DMS153 (cell line): ENCODE measurements at regions not wholly inside any gene's neighbourhood (a gene's known extent, or its start where the extent isn't known, plus 50 kb on each side); places are given as distances from the start of the nearest gene placed in this dataset.
A peak's percentile ranks its signal among the peaks of the same experiment; 100 is the strongest.
"Not testable (repeated sequence)": the region's sequence is repeated elsewhere in the genome, so short reads cannot be mapped to it uniquely, and the experiment has no call there.

Experiments used
- DNase-seq: peaks from one replicate; lab custom pipeline; 2025; lab: John Stamatoyannopoulos, UW

GRCh38 chr5:89638871-89639270 is 755.9 kb upstream of the MEF2C start:
- DNase-seq = no peak

- DNase-seq = not testable (repeated sequence)
Measured at GRCh38 chr5:89634176-89634575, 751.2 kb upstream of the MEF2C start.

GRCh38 chr5:89630064-89630463 is 747.1 kb upstream of the MEF2C start:
- DNase-seq = not testable (repeated sequence)

- no peak for DNase-seq
Measured at GRCh38 chr5:89628876-89629635, 746.1 kb upstream of the MEF2C start.

GRCh38 chr5:89615839-89616518 is 733.0 kb upstream of the MEF2C start:
- DNase-seq = no peak

GRCh38 chr5:89613222-89613956 is 730.4 kb upstream of the MEF2C start:
- DNase-seq = no peak

GRCh38 chr5:89606939-89607534 is 724.1 kb upstream of the MEF2C start:
- no peak for DNase-seq

- no peak for DNase-seq
Measured at GRCh38 chr5:89604342-89604741, 721.4 kb upstream of the MEF2C start.

GRCh38 chr5:89601880-89602279 is 718.9 kb upstream of the MEF2C start:
- DNase-seq = no peak

GRCh38 chr5:89597878-89598277 is 714.9 kb upstream of the MEF2C start:
- DNase-seq = no peak

GRCh38 chr5:89596821-89597220 is 713.8 kb upstream of the MEF2C start:
- no peak for DNase-seq

GRCh38 chr5:89595056-89595455 is 712.1 kb upstream of the MEF2C start:
- no peak for DNase-seq

GRCh38 chr5:89584339-89584956 is 701.5 kb upstream of the MEF2C start:
- DNase-seq = peak; percentile 55

GRCh38 chr5:89583534-89583933 is 700.5 kb upstream of the MEF2C start:
- DNase-seq = no peak

GRCh38 chr5:89582768-89583339 is 699.9 kb upstream of the MEF2C start:
- no peak for DNase-seq

GRCh38 chr5:89580976-89581375 is 698.0 kb upstream of the MEF2C start:
- DNase-seq = no peak

- DNase-seq = no peak
Measured at GRCh38 chr5:89575319-89575718, 692.3 kb upstream of the MEF2C start.

- DNase-seq = no peak
Measured at GRCh38 chr5:89573345-89573744, 690.4 kb upstream of the MEF2C start.

GRCh38 chr5:89572696-89573095 is 689.7 kb upstream of the MEF2C start:
- DNase-seq = no peak

- no peak for DNase-seq
Measured at GRCh38 chr5:89570557-89570956, 687.6 kb upstream of the MEF2C start.

GRCh38 chr5:89566340-89566739 is 683.4 kb upstream of the MEF2C start:
- DNase-seq = no peak

- DNase-seq = peak; percentile 20
Measured at GRCh38 chr5:89560696-89561095, 677.7 kb upstream of the MEF2C start.
